K562 (cell line): ENCODE measurements at regions not wholly inside any gene's neighbourhood (a gene's known extent, or its start where the extent isn't known, plus 50 kb on each side); places are given as distances from the start of the nearest gene placed in this dataset.

Experiments
- ATF4 ChIP-seq: fragments of 450-650 bp; formaldehyde crosslinking; IDR thresholded peaks from 2 replicates; pipeline ENCODE4 v1.4.0; 2022; ENCODE audit warnings: mild to moderate bottlenecking, moderate library complexity
- CCNT2 ChIP-seq: IDR thresholded peaks from 2 replicates; pipeline ENCODE4 v1.6.1; 2011; ENCODE audit warnings: borderline replicate concordance, low read depth, mild to moderate bottlenecking, moderate library complexity, mixed read lengths, low read length; ENCODE audit not compliant: insufficient read length; ENCODE audit errors: extremely low read depth
- E4F1 ChIP-seq: fragments of 250-450 bp; sonication (Bioruptor Pico); IDR thresholded peaks from 2 replicates; pipeline ENCODE4 v1.5.0; 2021; ENCODE audit warnings: mild to moderate bottlenecking, borderline replicate concordance
- EHMT2 ChIP-seq: fragments of 450-650 bp; IDR thresholded peaks from 2 replicates; pipeline ENCODE4 v1.6.1; 2018; ENCODE audit warnings: antibody characterized with exemption
- ETS1 ChIP-seq: conservative IDR thresholded peaks from 2 replicates; pipeline ENCODE4 v1.6.1; 2011; ENCODE audit warnings: low read depth, mild to moderate bottlenecking, low read length; ENCODE audit not compliant: control insufficient read depth
- FOXJ2 ChIP-seq: fragments of 200-800 bp; sonication (Bioruptor generic); IDR thresholded peaks from 2 replicates; pipeline ENCODE4 v1.6.1; 2016; ENCODE audit warnings: missing genetic modification characterization, missing compliant biosample characterization
- GABPB2 ChIP-seq: fragments of 250-450 bp; sonication (Bioruptor Pico); conservative IDR thresholded peaks from 2 replicates; pipeline ENCODE4 v1.5.1; 2021; ENCODE audit warnings: mild to moderate bottlenecking
- GMEB1 ChIP-seq: fragments of 250-450 bp; sonication (Bioruptor Pico); IDR thresholded peaks from 2 replicates; pipeline ENCODE4 v1.4.0; 2020; ENCODE audit warnings: mild to moderate bottlenecking
- KAT8 ChIP-seq: fragments of 450-650 bp; IDR thresholded peaks from 2 replicates; pipeline ENCODE4 v1.6.1; 2016; ENCODE audit warnings: low read depth, mild to moderate bottlenecking
- KLF1 ChIP-seq: fragments of 450-650 bp; IDR thresholded peaks from 2 replicates; pipeline ENCODE4 v1.6.1; 2016; ENCODE audit warnings: missing genetic modification characterization, missing compliant biosample characterization
- KLF10 ChIP-seq: fragments of 250-450 bp; sonication (Bioruptor Pico); IDR thresholded peaks from 2 replicates; pipeline ENCODE4 v1.6.1; 2021; ENCODE audit warnings: matching md5 sums
- L3MBTL2 ChIP-seq: fragments of 450-650 bp; IDR thresholded peaks from 2 replicates; pipeline ENCODE4 v1.6.1; 2016; ENCODE audit warnings: mild to moderate bottlenecking, moderate library complexity
- NFYB ChIP-seq: IDR thresholded peaks from 2 replicates; pipeline ENCODE4 v1.6.1; 2011; ENCODE audit warnings: mild to moderate bottlenecking, moderate library complexity; ENCODE audit not compliant: insufficient read length; ENCODE audit errors: extremely low read depth
- PHB2 ChIP-seq: fragments of 450-650 bp; IDR thresholded peaks from 2 replicates; pipeline ENCODE4 v1.6.1; 2017; ENCODE audit warnings: low read depth
- PRMT5 ChIP-seq: sonication (generic); formaldehyde crosslinking; IDR thresholded peaks from 2 replicates; pipeline ENCODE4 v1.5.0; 2020; ENCODE audit warnings: missing genetic modification reagents
- RB1 ChIP-seq: fragments of 450-650 bp; IDR thresholded peaks from 2 replicates; pipeline ENCODE4 v1.6.1; 2017; ENCODE audit warnings: low read depth, mild to moderate bottlenecking
- RBM34 ChIP-seq: fragments of 200-400 bp; formaldehyde crosslinking; IDR thresholded peaks from 2 replicates; pipeline ENCODE4 v1.6.1; 2018; ENCODE audit warnings: low read length, borderline replicate concordance; ENCODE audit not compliant: insufficient read depth
- RCOR1 ChIP-seq, 2 experiments: IDR thresholded peaks; 2 replicates each; pipeline ENCODE4 v1.6.1; 2012; ENCODE audit warnings: low read depth in 2 of 2, low read length in 2 of 2, borderline replicate concordance in 1 of 2, improper control_type of control experiment in 1 of 2
- TAL1 ChIP-seq: fragments of 450-650 bp; IDR thresholded peaks from 2 replicates; pipeline ENCODE4 v1.6.1; 2016; ENCODE audit warnings: mild to moderate bottlenecking
- TGIF2 ChIP-seq: sonication (generic); formaldehyde crosslinking; IDR thresholded peaks from 2 replicates; pipeline ENCODE4 v1.8.1; 2022; ENCODE audit warnings: mild to moderate bottlenecking, missing genetic modification reagents, moderate library complexity
- TRIM24 ChIP-seq, 2 experiments: fragments of 450-650 bp; IDR thresholded peaks; 2 replicates each; pipeline ENCODE4 v1.6.1; 2016
- ZBTB1 ChIP-seq: sonication (generic); formaldehyde crosslinking; IDR thresholded peaks from 2 replicates; pipeline ENCODE4 v1.8.1; 2023; ENCODE audit warnings: missing genetic modification reagents, low read depth, mild to moderate bottlenecking, borderline replicate concordance
- ZFX ChIP-seq: sonication (generic); formaldehyde crosslinking; IDR thresholded peaks from 2 replicates; pipeline ENCODE4 v1.8.0; 2022; ENCODE audit warnings: mild to moderate bottlenecking, missing genetic modification reagents, moderate library complexity
- ZNF212 ChIP-seq: fragments of 450-650 bp; formaldehyde crosslinking; IDR thresholded peaks from 2 replicates; pipeline ENCODE4 v1.4.0; 2020; ENCODE audit warnings: mild to moderate bottlenecking
- ZNF232 ChIP-seq: sonication (generic); formaldehyde crosslinking; IDR thresholded peaks from 2 replicates; pipeline ENCODE4 v1.8.0; 2022; ENCODE audit warnings: mild to moderate bottlenecking, missing genetic modification reagents
- ZNF695 ChIP-seq: fragments of 450-650 bp; formaldehyde crosslinking; IDR thresholded peaks from 2 replicates; pipeline ENCODE4 v1.4.0; 2020; ENCODE audit warnings: mild to moderate bottlenecking, moderate library complexity
- ZNF76 ChIP-seq: fragments of 250-450 bp; sonication (Bioruptor Pico); IDR thresholded peaks from 2 replicates; pipeline ENCODE4 v1.4.0; 2020; ENCODE audit warnings: mild to moderate bottlenecking, moderate library complexity, borderline replicate concordance

GRCh38 chr16:85398050-85398451, 215.1 kb upstream of the GSE1 start (continued):
- TF ChIP-seq ZFX (CRISPR knock-in tag) (no peak), ZNF695 (no peak), TRIM24 (IDR thresholded peaks at IDR 0.05) (no peak), EHMT2 (no peak), TGIF2 (CRISPR knock-in tag) (no peak), PRMT5 (CRISPR knock-in tag) (no peak), FOXJ2 (tag) (no peak), KLF1 (no peak), ZNF232 (CRISPR knock-in tag) (no peak), RB1 (no peak), L3MBTL2 (no peak), ZNF76 (CRISPR knock-in tag) (no peak), ZNF212 (CRISPR knock-in tag) (no peak), GABPB2 (no peak), RCOR1 (IDR thresholded peaks at IDR 0.05; ENCODE audit: borderline replicate concordance in 1 of 2, low read depth in 2 of 2, low read length in 2 of 2) (peak in 1 of 2 experiments; percentile 89; a peak in 3 of 4 replicates), TAL1 (no peak), ETS1 (no peak), E4F1 (CRISPR knock-in tag) (no peak), CCNT2 (no peak), RBM34 (no peak), KAT8 (no peak), NFYB (no peak), ATF4 (CRISPR knock-in tag) (no peak), GMEB1 (CRISPR knock-in tag) (no peak), ZBTB1 (no peak), KLF10 (CRISPR knock-in tag) (no peak), PHB2 (no peak)
